ENCODE measurements at regions not wholly inside any gene's neighbourhood (a gene's known extent, or its start where the extent isn't known, plus 50 kb on each side); places are given as distances from the start of the nearest gene placed in this dataset.

GRCh38 chr4:115357776-115358175, 244.4 kb upstream of the NDST4 start:
- intact Hi-C loops (cut with DNase I): no loop called here
- DNase-seq (ENCODE audit: low spot score): no peak

DNA sequence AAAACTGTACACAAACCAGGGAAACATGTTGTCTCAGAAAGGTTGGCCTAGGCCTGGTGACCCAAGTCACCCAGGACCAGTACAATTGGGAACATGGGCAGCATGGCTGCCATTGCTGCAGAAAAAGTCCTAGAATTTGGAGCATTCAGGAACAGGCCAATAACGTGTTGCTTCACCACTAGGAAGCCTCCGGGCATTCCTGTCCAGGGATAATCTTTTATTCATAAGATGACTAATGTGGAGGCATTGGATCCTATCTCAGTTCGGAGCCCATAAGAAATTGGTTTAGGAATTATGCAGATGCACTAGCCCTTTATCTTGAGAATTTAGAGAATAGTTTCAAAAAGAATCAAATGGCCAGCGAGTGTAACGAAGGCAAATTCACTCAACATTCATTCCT, 242.8 kb upstream of the NDST4 start:
- intact Hi-C loops (cut with DNase I): no loop called here

GRCh38 chr4:115355329-115355728, 241.9 kb upstream of the NDST4 start:
- intact Hi-C loops (cut with DNase I): no loop called here
- DNase-seq (ENCODE audit: low spot score): no peak

More for the DNA sequence above, 242.8 kb upstream of the NDST4 start:
- no peak for DNase-seq (ENCODE audit: low spot score)

DNA sequence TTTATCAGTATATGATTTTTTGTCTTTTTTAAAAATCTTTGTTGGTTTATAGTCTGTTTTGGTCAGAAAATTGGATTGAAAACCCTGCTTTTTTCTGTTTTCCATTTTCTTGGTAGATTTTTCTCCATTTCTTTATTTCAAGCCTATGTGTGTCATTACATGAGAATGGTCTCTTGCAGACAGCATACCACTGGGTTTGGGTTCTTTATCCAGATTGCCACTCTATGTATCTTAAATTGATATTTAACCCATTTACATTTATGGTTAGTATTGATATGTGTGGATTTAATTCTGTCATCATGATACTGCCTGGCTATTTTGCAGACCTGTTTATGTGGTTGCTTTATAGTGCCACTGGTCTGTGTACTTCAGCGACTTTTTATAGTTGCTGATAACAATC, 239.9 kb upstream of the NDST4 start:
- no peak for DNase-seq (ENCODE audit: low spot score)
- intact Hi-C loops (cut with DNase I): no loop called here

GRCh38 chr4:115343171-115343570, 229.8 kb upstream of the NDST4 start:
- DNase-seq (ENCODE audit: low spot score): no peak
- intact Hi-C loops (cut with DNase I): no loop called here

GRCh38 chr4:115334736-115335411, 221.5 kb upstream of the NDST4 start:
- intact Hi-C loops (cut with DNase I): no loop called here
- DNase-seq (ENCODE audit: low spot score): no peak

- intact Hi-C loops (cut with DNase I): no loop called here
Measured at GRCh38 chr4:115332078-115332477, 218.7 kb upstream of the NDST4 start.

GRCh38 chr4:115331241-115331640, 217.8 kb upstream of the NDST4 start:
- intact Hi-C loops (cut with DNase I): no loop called here
- no peak for DNase-seq (ENCODE audit: low spot score)

More at GRCh38 chr4:115332078-115332477, 218.7 kb upstream of the NDST4 start:
- DNase-seq (ENCODE audit: low spot score): no peak

DNA sequence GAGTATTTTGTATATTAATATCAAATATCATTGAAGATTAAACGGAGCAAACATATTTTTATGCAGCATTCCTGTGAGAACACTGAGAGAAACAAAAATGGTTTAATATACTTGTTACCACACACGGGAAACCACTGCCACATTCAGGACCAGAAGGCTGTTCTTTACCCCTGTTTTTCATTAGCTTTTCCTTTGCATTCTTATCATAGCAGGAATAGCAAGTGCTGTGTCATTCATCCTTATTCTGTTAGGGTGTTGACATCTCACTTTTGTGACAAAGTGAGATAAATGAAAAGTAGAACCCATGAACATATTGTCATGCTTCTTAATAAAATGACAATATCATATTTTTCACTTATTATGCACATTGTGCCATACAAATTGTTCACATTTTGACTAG, 212.4 kb upstream of the NDST4 start:
- intact Hi-C loops (cut with DNase I): no loop called here

GRCh38 chr4:115323106-115323707, 209.8 kb upstream of the NDST4 start:
- no peak for DNase-seq (ENCODE audit: low spot score)
- intact Hi-C loops (cut with DNase I): no loop called here

More for the DNA sequence above, 212.4 kb upstream of the NDST4 start:
- no peak for DNase-seq (ENCODE audit: low spot score)

GRCh38 chr4:115315182-115315581, 201.8 kb upstream of the NDST4 start:
- intact Hi-C loops (cut with DNase I): no loop called here
- no peak for DNase-seq (ENCODE audit: low spot score)

DNA sequence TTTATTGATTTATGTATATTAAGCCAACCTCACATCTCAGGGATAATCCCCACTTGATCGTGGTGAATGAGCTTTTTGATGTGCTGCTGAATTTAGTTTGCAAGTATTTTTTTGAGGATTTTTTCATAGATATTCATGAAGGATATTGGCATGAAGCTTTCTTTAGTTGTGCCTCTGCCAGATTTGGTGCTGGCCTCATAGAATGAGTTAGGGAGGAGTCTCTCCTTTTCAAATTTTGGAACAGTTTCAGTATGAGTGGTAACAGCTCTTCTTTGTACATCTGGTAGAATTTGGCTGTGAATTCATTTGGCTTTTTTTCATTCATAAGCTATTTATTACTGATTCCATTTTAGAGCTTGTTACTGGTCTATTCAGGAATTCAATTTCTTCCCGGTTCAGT, 197.2 kb upstream of the NDST4 start:
- no peak for DNase-seq (ENCODE audit: low spot score)
- intact Hi-C loops (cut with DNase I): no loop called here

DNA sequence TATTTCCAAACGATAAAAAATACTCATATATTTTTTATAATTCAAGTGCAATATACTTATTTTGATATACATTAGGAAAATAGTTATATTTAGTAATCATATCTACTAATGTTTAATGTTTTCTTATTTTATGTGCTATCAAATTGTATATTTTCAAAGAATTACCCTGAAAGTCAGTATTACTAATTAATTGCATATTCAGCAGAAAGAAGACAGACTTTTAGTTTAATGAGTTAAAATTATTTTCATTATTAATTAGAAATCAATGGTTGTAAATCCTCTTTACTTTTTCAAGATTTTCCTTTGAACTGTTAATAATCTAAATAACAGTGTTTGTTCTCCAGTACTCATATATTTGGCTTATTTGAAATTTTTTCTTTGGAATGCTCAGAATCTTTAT, 181.3 kb upstream of the NDST4 start:
- no peak for DNase-seq (ENCODE audit: low spot score)
- intact Hi-C loops (cut with DNase I): no loop called here

- DNase-seq (ENCODE audit: low spot score): no peak
- intact Hi-C loops (cut with DNase I): no loop called here
Measured at GRCh38 chr4:115293093-115293462, 179.7 kb upstream of the NDST4 start.

DNA sequence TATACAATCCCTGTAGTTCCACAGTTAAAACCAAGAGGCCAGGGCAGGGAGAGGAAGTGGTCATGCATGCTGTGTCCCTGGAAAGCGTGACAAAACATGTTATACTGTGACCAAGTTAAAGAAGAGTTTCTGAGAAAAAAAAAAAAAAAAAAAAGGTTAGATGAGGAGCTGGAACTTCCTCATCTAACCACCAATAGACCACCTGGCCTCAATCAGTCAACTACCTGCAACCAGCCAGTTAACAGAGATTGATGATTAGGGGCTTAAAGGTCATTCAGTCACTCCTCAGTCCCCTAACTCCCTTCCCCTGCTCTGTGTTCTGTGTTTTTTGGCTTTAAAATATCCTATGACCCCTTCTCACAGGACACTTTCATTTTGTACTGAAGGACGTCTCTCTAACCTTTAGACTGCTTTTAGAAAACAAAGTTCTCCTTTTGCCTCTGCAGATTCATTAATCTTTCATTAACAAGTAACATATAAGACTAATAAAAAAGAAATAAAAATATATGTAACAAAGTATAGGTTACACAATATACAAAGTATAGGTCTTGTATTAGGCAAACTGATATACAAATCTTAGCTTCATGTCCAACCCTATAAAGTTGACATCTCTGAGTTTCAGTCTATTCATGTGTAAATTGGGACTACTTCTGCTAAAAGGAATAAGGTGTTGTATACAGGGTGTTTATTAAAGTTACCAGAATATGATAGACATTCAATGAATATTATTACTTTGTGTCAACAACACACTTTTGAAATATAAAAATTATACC, 179.1 kb upstream of the NDST4 start:
- intact Hi-C loops (cut with DNase I): no loop called here
- DNase-seq (ENCODE audit: low spot score): no peak

GRCh38 chr4:115287426-115287825, 174.0 kb upstream of the NDST4 start:
- DNase-seq (ENCODE audit: low spot score): no peak
- intact Hi-C loops (cut with DNase I): no loop called here

- intact Hi-C loops (cut with DNase I): no loop called here
- DNase-seq (ENCODE audit: low spot score): no peak
Measured at GRCh38 chr4:115279330-115279729, 165.9 kb upstream of the NDST4 start.

DNA sequence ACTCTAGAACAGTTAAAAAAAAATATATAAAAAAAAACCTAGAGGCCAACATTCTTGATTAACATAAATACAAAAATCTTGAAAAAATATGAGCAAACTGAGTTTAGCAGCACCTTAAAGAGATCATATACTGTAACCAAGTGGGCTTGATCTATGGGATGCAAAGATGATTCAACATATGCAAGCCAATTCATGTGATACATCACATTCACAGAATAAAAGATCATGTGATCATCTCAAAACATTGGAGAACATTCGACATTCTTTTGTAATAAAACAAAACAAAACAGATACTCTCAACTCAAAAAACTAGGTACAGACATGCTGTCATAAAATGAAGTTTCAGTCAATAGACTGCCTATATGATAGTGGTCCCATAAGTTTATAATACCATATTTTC, 165.4 kb upstream of the NDST4 start:
- no peak for DNase-seq (ENCODE audit: low spot score)
- intact Hi-C loops (cut with DNase I): no loop called here

GRCh38 chr4:115275615-115276014, 162.2 kb upstream of the NDST4 start:
- no peak for DNase-seq (ENCODE audit: low spot score)
- intact Hi-C loops (cut with DNase I): no loop called here

DNA sequence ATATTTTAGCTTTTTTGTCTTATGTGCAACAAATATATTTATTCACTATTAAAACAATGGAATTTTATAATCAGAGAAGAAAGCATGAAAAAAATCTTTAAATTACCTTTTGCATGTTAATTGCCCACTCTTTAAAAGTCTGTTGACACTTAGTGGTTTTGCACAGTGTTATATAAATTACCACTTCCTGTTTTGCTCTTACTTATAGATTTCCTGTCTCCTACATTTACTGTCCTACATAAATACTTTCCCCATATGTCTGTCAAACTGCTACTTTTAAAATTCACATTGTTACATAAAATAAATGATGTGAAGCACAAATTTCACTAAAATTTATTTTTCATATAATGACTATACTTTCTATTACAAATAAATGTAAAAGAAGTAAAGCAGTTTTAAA, 161.1 kb upstream of the NDST4 start:
- intact Hi-C loops (cut with DNase I): no loop called here
- DNase-seq (ENCODE audit: low spot score): no peak

DNA sequence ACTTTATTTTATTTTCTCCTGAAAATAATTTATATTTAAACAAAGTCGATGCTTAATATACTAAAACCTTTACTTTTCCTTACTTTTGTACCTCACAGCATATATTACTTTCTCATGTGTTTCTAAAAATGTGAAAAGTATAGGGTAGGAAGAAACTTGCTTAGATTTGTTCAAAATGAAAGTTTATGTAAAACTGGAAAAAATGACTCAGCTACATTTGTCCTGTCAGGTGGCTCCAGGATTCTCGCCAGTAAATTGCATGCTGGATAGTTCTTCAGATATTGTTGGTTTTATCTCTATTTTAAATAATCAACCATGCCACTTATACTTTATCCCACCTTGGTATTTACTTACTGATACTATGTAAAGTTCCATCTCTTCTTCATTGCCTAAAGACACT, 159.2 kb upstream of the NDST4 start:
- DNase-seq (ENCODE audit: low spot score): no peak
- intact Hi-C loops (cut with DNase I): no loop called here
